ENCODE measurements at regions not wholly inside any gene's neighbourhood (a gene's known extent, or its start where the extent isn't known, plus 50 kb on each side); places are given as distances from the start of the nearest gene placed in this dataset.

- peak; percentile 57 for DNase-seq (ENCODE audit: extremely low read depth, low read depth)
- H3K4me3 ChIP-seq (replicated peaks; ENCODE audit: low read depth, low read length) = no peak overlapping the region
- no peak for TF ChIP-seq CTCF (IDR thresholded peaks at IDR 0.05; ENCODE audit: low read depth, low read length, missing control alignments)
These were observed 132.1 kb upstream of the PCDH18 start for GRCh38 chr4:137664416-137664815.

- DNase-seq (ENCODE audit: extremely low read depth, low read depth) = peak; percentile 97
- no peak overlapping the region for H3K4me3 ChIP-seq (replicated peaks; ENCODE audit: low read depth, low read length)
- no peak for TF ChIP-seq CTCF (IDR thresholded peaks at IDR 0.05; ENCODE audit: low read depth, low read length, missing control alignments)
These were observed 131.7 kb upstream of the PCDH18 start for GRCh38 chr4:137664046-137664387.

GRCh38 chr4:137663251-137664045 is 131.2 kb upstream of the PCDH18 start:
- DNase-seq (ENCODE audit: extremely low read depth, low read depth) = no peak
- TF ChIP-seq CTCF (IDR thresholded peaks at IDR 0.05; ENCODE audit: low read depth, low read length, missing control alignments) = no peak
- H3K4me3 ChIP-seq (replicated peaks; ENCODE audit: low read depth, low read length) = no peak overlapping the region

- no peak overlapping the region for H3K4me3 ChIP-seq (replicated peaks; ENCODE audit: low read depth, low read length)
- no peak for DNase-seq (ENCODE audit: extremely low read depth, low read depth)
- TF ChIP-seq CTCF (IDR thresholded peaks at IDR 0.05; ENCODE audit: low read depth, low read length, missing control alignments) = no peak
These were observed 129.4 kb upstream of the PCDH18 start for GRCh38 chr4:137661693-137662092.

- no peak overlapping the region for H3K4me3 ChIP-seq (replicated peaks; ENCODE audit: low read depth, low read length)
- DNase-seq (ENCODE audit: extremely low read depth, low read depth) = no peak
- no peak for TF ChIP-seq CTCF (IDR thresholded peaks at IDR 0.05; ENCODE audit: low read depth, low read length, missing control alignments)
These were observed 127.9 kb upstream of the PCDH18 start for GRCh38 chr4:137660211-137660610.

- DNase-seq (ENCODE audit: extremely low read depth, low read depth) = no peak
- TF ChIP-seq CTCF (IDR thresholded peaks at IDR 0.05; ENCODE audit: low read depth, low read length, missing control alignments) = no peak
- H3K4me3 ChIP-seq (replicated peaks; ENCODE audit: low read depth, low read length) = no peak overlapping the region
These were observed 127.1 kb upstream of the PCDH18 start for GRCh38 chr4:137659431-137659830.

GRCh38 chr4:137656661-137657060 is 124.4 kb upstream of the PCDH18 start:
- TF ChIP-seq CTCF (IDR thresholded peaks at IDR 0.05; ENCODE audit: low read depth, low read length, missing control alignments) = no peak
- H3K4me3 ChIP-seq (replicated peaks; ENCODE audit: low read depth, low read length) = no peak overlapping the region

More at GRCh38 chr4:137656661-137657060, 124.4 kb upstream of the PCDH18 start:
- no peak for DNase-seq (ENCODE audit: extremely low read depth, low read depth)
